ENCODE measurements at regions not wholly inside any gene's neighbourhood (a gene's known extent, or its start where the extent isn't known, plus 50 kb on each side); places are given as distances from the start of the nearest gene placed in this dataset.

DNA sequence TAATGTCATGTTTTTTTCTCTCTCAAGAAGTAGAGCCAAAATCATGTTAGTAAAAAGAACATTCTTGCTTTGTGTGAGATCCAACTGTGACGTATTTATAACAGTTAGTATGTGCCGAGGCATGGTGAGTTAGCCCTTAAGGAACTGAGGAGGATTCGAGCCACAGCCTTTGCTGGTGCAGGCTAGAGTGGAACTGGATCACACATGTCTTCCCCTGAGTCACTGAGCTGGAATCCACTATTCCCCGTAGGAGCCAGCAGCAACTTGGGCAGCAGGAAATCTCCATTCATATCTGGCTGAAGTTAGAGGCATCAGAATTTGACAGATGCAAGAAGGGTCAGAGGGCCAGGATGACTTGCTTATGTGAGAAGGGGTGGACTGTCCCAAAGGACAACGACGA is 144.6 kb upstream of the KIT start:
- TF ChIP-seq, protein P1, sequence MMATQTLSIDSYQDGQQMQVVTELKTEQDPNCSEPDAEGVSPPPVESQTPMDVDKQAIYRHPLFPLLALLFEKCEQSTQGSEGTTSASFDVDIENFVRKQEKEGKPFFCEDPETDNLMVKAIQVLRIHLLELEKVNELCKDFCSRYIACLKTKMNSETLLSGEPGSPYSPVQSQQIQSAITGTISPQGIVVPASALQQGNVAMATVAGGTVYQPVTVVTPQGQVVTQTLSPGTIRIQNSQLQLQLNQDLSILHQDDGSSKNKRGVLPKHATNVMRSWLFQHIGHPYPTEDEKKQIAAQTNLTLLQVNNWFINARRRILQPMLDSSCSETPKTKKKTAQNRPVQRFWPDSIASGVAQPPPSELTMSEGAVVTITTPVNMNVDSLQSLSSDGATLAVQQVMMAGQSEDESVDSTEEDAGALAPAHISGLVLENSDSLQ (IDR thresholded peaks at IDR 0.05) = no peak
- TF ChIP-seq, protein P2, sequence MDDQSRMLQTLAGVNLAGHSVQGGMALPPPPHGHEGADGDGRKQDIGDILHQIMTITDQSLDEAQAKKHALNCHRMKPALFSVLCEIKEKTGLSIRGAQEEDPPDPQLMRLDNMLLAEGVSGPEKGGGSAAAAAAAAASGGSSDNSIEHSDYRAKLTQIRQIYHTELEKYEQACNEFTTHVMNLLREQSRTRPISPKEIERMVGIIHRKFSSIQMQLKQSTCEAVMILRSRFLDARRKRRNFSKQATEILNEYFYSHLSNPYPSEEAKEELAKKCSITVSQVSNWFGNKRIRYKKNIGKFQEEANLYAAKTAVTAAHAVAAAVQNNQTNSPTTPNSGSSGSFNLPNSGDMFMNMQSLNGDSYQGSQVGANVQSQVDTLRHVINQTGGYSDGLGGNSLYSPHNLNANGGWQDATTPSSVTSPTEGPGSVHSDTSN (IDR thresholded peaks at IDR 0.05; ENCODE audit: insufficient replicate concordance, low read depth, low read length) = no peak
- TF ChIP-seq KDM1A (IDR thresholded peaks at IDR 0.05; ENCODE audit: borderline replicate concordance) (no peak), CREM (IDR thresholded peaks at IDR 0.05; ENCODE audit: low read depth) (no peak), JUND (IDR thresholded peaks at IDR 0.05; ENCODE audit: low read depth, low read length) (no peak), CEBPB (IDR thresholded peaks at IDR 0.05; ENCODE audit: borderline replicate concordance in 1 of 2, low read depth in 2 of 2, low read length in 2 of 2) (no peak), RCOR1 (conservative IDR thresholded peaks at IDR 0.05; ENCODE audit: low read depth, low read length) (no peak), CHD1 (IDR thresholded peaks at IDR 0.05; ENCODE audit: low read depth, low read length) (no peak), POLR2AphosphoS2 (IDR thresholded peaks at IDR 0.05; ENCODE audit: low read depth, low read length) (no peak)
- TF ChIP-seq, protein P3, sequence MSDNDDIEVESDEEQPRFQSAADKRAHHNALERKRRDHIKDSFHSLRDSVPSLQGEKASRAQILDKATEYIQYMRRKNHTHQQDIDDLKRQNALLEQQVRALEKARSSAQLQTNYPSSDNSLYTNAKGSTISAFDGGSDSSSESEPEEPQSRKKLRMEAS (IDR thresholded peaks at IDR 0.05; ENCODE audit: low read depth, low read length) = no peak

Measured in GM12878 (cell line).